ENCODE measurements at regions not wholly inside any gene's neighbourhood (a gene's known extent, or its start where the extent isn't known, plus 50 kb on each side); places are given as distances from the start of the nearest gene placed in this dataset.

DNA sequence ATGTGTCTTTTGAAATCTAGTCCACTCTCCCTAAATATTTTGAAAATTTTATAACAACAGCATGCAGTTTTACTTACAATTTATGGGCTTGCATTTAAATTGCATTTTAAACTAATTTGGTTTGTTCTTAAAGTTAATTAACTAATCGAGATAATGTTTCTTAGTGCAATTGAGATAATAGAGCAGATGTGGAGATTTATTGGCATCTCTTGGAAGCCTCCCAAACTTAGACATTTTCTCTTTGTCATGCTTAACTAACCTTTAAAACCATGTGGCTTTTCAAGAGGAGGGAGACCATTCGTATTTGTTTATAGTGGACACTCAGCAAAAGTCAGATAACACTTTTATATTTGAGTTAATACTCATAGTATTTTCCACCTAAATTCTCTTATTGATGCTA lies 887.0 kb upstream of the CELF2 start:
- TF ChIP-seq, protein P1, sequence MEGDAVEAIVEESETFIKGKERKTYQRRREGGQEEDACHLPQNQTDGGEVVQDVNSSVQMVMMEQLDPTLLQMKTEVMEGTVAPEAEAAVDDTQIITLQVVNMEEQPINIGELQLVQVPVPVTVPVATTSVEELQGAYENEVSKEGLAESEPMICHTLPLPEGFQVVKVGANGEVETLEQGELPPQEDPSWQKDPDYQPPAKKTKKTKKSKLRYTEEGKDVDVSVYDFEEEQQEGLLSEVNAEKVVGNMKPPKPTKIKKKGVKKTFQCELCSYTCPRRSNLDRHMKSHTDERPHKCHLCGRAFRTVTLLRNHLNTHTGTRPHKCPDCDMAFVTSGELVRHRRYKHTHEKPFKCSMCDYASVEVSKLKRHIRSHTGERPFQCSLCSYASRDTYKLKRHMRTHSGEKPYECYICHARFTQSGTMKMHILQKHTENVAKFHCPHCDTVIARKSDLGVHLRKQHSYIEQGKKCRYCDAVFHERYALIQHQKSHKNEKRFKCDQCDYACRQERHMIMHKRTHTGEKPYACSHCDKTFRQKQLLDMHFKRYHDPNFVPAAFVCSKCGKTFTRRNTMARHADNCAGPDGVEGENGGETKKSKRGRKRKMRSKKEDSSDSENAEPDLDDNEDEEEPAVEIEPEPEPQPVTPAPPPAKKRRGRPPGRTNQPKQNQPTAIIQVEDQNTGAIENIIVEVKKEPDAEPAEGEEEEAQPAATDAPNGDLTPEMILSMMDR (IDR thresholded peaks at IDR 0.05 in 2 of 3, conservative IDR thresholded peaks at IDR 0.05 in 1 of 3; ENCODE audit: borderline replicate concordance in 1 of 3, insufficient read depth in 1 of 3, low read depth in 2 of 3, low read length in 2 of 3): no peak
- TF ChIP-seq MAX (IDR thresholded peaks at IDR 0.05) (no peak), TCF7L2 (IDR thresholded peaks at IDR 0.05; ENCODE audit: borderline replicate concordance, extremely low read depth, insufficient read depth, insufficient read length) (no peak), EZH2 (IDR thresholded peaks at IDR 0.05) (no peak), POLR2AphosphoS5 (IDR thresholded peaks at IDR 0.05; ENCODE audit: low read depth, low read length) (no peak), POLR2A (IDR thresholded peaks at IDR 0.05; ENCODE audit: borderline replicate concordance, extremely low read depth, insufficient read depth, insufficient read length) (no peak), SIN3A (IDR thresholded peaks at IDR 0.05; ENCODE audit: low read depth) (no peak), YY1 (IDR thresholded peaks at IDR 0.05; ENCODE audit: extremely low read depth, insufficient replicate concordance, low read depth, low read length) (no peak), SRF (IDR thresholded peaks at IDR 0.05; ENCODE audit: low read depth) (no peak)

Data from HCT116 (cell line).